ENCODE measurements at regions not wholly inside any gene's neighbourhood (a gene's known extent, or its start where the extent isn't known, plus 50 kb on each side); places are given as distances from the start of the nearest gene placed in this dataset.

- no peak for DNase-seq
Observed at GRCh38 chr16:51407921-51408320, 256.9 kb upstream of the SALL1 start.

DNA sequence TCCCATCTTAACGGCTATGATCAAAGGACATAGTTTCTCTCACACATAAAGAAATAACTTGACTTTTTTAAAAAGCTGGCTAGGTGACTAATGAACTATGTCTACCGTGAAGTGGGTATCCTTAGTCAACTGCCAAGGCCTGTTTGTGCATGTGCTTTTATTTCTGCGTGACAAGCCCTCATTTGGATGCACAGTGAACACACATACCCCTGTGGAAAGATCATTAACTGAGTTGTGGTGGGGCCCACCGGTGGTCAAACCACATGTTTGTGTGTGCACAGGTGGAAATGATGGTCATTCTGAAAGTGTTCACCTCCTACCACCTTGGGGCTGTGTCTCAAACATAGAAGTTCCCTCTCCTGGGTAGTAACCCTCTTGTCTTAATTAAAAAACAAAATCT, 256.1 kb upstream of the SALL1 start:
- no peak for DNase-seq

GRCh38 chr16:51405361-51405760, 254.3 kb upstream of the SALL1 start:
- DNase-seq: no peak

- no peak for DNase-seq
Observed at GRCh38 chr16:51404386-51404785, 253.3 kb upstream of the SALL1 start.

DNA sequence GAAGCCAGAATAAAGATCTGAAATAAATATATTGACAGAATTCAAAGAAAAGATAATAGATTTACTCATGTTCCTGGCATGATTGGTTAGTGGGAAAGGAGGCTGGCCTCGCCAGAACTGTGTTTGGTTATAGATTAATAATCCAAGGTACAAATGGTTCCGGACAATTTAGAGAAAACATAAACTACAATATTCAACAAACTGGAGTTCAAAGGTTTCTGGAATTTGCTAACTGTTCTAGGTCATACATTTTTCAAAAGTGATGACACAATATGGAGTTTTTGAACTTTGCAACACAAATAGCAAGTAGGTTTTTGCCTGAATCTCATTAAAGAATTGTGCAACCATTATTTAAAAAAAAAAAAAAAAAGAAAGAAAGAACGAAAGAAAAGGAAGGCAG, 251.7 kb upstream of the SALL1 start:
- DNase-seq: no peak

GRCh38 chr16:51402298-51402697, 251.2 kb upstream of the SALL1 start:
- DNase-seq: no peak

DNA sequence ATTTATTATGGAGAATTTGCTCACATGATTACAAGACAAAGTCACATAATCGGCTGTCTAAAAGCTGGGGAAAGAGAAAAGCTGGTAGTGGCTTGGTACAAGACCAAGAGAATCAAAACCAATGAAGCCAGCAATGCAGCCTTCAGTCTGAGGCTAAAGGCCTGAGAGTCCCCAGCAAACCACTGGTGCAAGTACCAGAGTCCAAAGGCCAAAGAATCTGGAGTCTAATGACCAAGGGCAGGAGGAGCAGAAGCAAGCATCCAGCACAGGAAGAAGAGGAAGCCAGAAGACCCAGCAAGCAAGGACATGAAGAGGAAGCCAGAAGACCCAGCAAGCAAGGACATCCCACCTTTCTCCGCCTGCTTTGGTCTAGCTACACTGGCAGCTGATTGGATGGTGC, 250.6 kb upstream of the SALL1 start:
- no peak for DNase-seq

DNA sequence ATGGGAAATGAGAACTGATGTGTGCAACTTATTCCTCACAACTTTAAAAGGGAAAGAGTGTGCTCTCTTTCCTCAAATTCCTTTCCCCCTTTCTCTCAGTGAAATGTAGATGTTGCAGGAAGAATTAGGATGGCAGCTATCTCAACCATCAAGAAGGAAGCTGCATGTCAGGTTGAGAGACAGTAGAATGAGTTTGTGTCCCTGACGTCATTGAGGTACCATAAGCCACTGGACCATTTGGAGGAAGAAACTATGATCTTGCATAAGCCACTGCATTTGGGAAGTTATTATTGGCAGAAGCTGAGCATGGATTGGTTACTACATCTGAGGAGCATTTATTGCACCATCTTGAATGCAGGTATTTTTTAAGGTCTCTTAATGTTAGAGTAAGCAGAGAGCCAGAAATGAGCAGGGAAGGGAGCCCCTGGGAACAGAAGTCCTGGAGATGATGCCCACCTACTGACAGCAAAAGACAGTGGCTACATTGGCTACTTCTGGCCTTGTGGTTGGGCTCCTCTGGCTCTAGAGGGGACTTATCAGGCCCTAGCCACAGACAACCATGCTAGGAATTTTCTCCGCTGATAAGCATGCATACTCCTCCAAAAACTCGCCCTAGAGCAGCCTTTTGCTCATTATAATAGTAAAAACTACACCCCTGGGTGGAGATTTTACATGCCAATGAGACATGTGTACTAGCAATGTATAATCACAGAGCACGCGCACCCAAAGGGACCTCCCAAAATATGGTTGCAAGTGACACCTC, 249.0 kb upstream of the SALL1 start:
- DNase-seq: no peak

GRCh38 chr16:51394421-51394820, 243.4 kb upstream of the SALL1 start:
- DNase-seq: no peak

- no peak for DNase-seq
Observed at GRCh38 chr16:51393381-51394005, 242.4 kb upstream of the SALL1 start.

- DNase-seq: no peak
Observed at GRCh38 chr16:51392521-51393187, 241.6 kb upstream of the SALL1 start.

DNA sequence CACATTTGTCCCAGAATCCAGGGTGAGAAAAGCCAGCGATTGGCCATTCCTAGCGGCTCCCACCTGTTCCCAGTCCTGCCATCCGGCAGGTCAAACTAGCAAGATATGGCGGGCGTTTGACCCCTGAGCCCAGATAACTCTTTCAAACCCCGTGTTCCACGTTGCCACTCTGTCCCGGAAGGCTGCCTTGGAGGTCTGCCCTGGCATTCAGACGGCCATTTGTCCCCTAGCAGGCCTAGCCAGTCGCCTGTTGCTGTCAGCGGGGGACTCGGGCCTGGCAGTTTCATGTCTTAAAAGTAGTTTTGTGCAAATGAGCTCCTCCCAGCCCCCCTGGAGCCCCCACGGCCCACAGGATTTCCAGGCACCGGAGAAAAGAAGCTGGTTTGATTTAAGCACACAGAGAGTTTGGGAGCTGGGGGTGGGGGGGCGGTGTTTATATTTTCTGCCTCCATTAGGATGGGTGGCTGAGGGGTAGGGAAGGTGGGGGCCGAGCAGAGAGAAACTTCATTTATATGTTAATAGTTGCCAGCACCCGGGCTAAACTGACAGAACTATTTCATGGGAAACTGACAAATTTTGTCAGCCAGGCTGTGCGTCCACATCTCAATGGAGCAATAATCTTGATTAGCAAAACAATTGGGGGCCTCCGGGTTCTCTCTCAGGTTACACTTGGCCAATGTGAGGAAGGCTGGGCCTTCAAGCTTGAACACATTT, 240.9 kb upstream of the SALL1 start:
- no peak for DNase-seq

DNA sequence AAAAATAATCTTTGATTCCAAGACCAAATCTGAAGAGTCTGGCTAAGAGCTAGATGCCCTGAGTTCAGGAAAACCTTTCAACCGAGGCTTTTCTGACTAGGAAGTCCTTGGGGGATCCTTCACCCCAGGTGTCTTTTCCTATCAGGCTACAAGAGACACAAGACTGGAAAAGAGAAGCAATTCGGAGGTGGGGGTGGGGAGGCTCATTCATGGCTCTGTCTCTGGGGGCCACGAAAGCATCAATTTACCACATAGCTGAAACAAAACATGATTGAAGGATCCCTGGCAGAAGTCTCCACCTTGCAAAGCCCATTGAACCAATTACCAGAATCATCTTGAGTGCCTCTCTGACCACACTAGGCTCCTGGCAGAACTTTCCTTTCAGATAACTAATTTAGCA, 239.8 kb upstream of the SALL1 start:
- DNase-seq: no peak

DNA sequence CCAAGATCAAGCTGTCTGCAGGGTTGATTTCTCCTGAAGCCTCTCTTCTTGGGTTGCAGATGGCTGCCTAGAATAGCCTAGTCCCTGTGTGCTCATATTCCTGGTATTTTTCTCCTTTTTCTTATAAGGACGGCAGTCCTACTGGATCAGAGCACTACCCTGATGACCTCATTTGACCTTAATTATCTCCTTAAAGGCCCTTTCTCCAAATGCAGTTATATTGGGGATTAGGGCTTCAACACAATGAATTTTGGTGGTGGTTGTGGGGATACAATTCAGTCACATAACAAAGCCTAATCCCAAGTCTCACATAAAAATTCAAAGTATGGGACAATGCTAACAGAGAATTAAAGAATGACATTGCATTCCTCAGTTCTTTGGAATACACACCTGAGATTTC, 238.8 kb upstream of the SALL1 start:
- DNase-seq: no peak

- no peak for DNase-seq
Observed at GRCh38 chr16:51388516-51388951, 237.5 kb upstream of the SALL1 start.

DNA sequence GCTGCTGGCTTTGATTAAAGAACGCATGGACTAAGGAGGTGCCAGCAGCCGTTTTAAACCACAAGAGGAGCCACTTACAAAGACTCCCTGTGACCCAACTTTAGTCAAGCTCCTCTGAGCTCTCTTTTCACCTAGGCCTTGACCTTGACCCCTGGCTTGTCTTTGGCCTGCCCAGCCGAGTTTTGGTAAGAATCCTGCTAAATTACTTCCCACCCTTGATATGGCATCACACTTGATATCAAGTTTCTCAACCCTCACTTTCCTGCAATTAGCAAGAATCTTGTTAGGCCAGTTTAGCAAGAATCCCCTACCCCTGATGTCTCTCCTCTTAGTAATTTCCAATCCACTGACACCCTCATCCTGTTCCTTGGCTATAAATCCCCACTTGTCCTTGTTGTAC, 232.8 kb upstream of the SALL1 start:
- no peak for DNase-seq

GRCh38 chr16:51382940-51383339, 231.9 kb upstream of the SALL1 start:
- DNase-seq: no peak

DNA sequence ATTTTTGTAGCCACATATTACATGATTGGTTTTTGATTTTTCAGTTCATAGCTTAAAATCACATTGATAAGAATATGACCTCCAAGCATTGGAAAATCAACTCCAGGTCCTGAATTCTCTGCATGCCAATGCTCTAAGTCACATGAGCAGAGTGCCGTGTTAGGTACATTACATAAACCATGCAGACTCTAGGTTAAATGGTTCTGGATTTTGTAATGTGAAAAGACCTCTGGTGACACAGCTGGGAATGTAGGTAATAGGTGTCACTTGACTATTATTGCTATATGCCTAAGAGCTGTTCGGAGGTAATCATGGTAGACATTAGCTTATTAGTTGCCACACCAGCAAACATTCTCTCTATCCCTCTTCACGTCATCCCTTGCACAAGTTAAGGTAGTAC, 231.1 kb upstream of the SALL1 start:
- no peak for DNase-seq

GRCh38 chr16:51376080-51376479, 225.0 kb upstream of the SALL1 start:
- peak; percentile 20 for DNase-seq

DNA sequence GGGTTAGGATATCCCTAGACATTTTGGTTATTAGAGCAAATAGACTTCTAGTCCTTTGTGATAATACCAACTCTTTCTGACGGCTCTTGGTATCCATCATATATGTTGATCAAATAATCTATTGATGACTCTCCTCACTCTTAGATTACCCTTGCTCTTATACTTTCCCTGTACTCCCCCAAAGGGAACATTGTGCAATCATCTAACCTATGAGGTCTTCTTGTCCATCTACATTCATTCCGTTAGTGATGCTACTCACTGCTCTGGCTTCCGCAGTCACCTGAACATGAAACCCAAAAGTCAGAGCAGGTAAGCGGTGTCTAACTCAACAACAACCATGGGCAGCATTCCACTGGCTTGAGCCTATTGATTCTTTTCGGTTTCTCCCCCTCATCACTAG, 223.7 kb upstream of the SALL1 start:
- no peak for DNase-seq

DNA sequence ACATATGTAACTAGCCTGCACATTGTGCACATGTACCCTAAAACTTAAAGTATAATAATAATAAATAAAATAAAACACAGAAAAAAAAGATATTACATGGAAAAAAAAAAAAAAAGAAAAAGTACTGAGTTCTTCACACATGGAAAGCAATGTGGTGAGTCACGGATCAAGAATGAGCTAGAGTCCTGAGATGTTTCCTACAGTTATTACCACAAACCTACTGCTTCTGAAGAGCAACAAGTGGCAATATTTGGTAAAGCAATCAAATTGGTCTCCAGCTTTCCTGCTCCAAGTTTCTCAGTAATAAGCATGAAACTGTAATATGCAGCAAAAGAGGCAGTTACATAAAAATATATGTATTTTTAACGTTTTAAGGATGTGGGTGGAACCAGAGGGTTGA, 223.3 kb upstream of the SALL1 start:
- DNase-seq: no peak

GRCh38 chr16:51365715-51366114, 214.6 kb upstream of the SALL1 start:
- no peak for DNase-seq

GRCh38 chr16:51359141-51359955, 208.3 kb upstream of the SALL1 start:
- DNase-seq: no peak

Measured in NCI-H69 (cell line).